ENCODE measurements at regions not wholly inside any gene's neighbourhood (a gene's known extent, or its start where the extent isn't known, plus 50 kb on each side); places are given as distances from the start of the nearest gene placed in this dataset.

DNA sequence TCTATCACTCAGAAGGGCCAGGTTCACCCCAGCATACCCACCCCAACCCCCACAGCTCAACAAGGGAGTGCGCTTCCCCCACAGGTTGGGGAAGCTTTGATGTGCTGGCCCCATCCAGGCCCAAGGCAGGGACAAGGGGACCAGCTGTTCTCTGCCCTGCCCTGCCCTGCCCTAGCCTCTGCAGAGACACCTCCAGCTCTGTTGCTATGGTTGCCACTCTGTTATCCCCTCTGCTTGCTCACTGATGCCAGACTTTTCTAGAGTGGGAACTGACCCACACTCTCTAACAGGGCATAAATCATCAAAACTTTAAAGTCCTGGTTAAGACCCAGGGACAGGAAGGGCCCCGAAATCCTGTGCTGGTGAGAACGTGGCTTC lies 50.4 kb upstream of the ENPP7 start:
- ATAC-seq (no peak), DNase-seq (ENCODE audit: low spot score in 2 of 2) (no peak)
- no peak overlapping the region for H3K4me3 Mint-ChIP-seq
- no peaks in the 10 kb centered on the region for H3K9me3 Mint-ChIP-seq
- no peaks in the 10 kb centered on the region for H3K4me1 Mint-ChIP-seq
- no peaks in the 10 kb centered on the region for H3K36me3 Mint-ChIP-seq
- H3K27ac Mint-ChIP-seq, result no peak overlapping the region

GRCh38 chr17:79679631-79680317 lies 51.0 kb upstream of the ENPP7 start:
- no peaks in the 10 kb centered on the region for H3K4me1 Mint-ChIP-seq
- DNase-seq (ENCODE audit: low spot score in 2 of 2) (no peak), ATAC-seq (no peak)
- no peak overlapping the region for H3K4me3 Mint-ChIP-seq
- H3K27ac Mint-ChIP-seq, result no peak overlapping the region
- H3K36me3 Mint-ChIP-seq, result no peaks in the 10 kb centered on the region
- no peaks in the 10 kb centered on the region for H3K9me3 Mint-ChIP-seq

DNA sequence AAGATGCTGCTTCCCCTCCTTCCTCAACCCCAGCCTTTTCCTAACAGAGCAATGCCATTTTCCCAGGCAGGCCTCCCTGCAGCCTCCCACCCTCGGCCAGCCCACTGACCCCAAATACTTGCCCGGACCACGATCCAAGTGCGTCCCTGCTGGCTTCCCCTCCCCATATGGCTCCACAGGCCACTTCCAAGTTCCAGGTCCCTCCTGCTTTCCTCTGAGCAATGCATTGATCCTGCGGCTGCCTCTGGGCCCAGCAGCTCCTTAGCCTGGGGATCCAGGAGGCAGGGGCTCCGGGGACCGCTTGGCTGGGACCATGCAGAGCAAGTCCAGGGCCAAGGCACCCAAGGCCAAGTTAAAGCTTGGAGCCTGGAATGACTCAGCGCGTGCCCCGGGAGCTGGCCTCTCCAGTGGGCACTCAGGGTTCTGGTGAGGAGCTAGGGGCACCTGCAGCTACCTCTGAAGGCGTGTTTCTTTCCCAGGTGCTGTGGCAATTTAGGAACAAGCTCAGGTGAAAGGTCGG lies 51.9 kb upstream of the ENPP7 start:
- no peak overlapping the region for H3K4me3 Mint-ChIP-seq
- no peaks in the 10 kb centered on the region for H3K36me3 Mint-ChIP-seq
- H3K27ac Mint-ChIP-seq, result no peak overlapping the region
- H3K4me1 Mint-ChIP-seq, result no peaks in the 10 kb centered on the region
- DNase-seq (ENCODE audit: low spot score in 2 of 2) (no peak), ATAC-seq (no peak)
- H3K9me3 Mint-ChIP-seq, result peaks cover 2% of the 10 kb centered on the region

- Mint-ChIP-seq H3K27ac (no peak overlapping the region), H3K9me3 (peaks cover 8% of the 10 kb centered on the region)
- ATAC-seq, result no peak
Measured at GRCh38 chr17:79678091-79678735, 52.5 kb upstream of the ENPP7 start.

GRCh38 chr17:79677646-79678045 lies 53.1 kb upstream of the ENPP7 start:
- DNase-seq (ENCODE audit: low spot score in 2 of 2), result no peak
- Mint-ChIP-seq H3K27ac (no peak overlapping the region), H3K36me3 (no peaks in the 10 kb centered on the region), H3K9me3 (peaks cover 10% of the 10 kb centered on the region), H3K4me1 (no peaks in the 10 kb centered on the region), H3K4me3 (no peak overlapping the region)
- no peak for ATAC-seq

More at GRCh38 chr17:79678091-79678735, 52.5 kb upstream of the ENPP7 start:
- Mint-ChIP-seq H3K36me3 (no peaks in the 10 kb centered on the region), H3K4me3 (no peak overlapping the region), H3K4me1 (no peaks in the 10 kb centered on the region)
- no peak for DNase-seq (ENCODE audit: low spot score in 2 of 2)

DNA sequence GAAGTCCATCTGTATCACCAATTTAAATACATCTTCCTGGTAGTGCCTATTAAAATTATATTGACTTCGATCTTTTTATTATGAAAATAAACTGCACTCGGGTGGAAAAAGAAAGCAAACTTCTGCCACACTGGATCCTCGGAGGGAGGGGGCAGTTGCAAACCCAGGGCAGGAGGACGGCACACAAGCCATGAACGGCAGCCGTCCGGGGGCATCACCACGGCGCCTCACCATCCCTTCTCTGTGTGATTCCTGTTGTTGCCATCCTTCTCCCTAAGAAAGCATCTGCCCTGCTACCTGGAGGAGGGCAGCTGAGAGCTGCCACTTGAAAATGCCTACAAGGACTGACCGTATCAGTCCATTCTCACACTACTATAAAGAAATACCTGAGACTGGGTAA lies 53.9 kb upstream of the ENPP7 start:
- Mint-ChIP-seq H3K27ac (no peak overlapping the region), H3K4me3 (no peak overlapping the region), H3K9me3 (peaks cover 15% of the 10 kb centered on the region), H3K4me1 (no peaks in the 10 kb centered on the region), H3K36me3 (no peaks in the 10 kb centered on the region)
- no peak for ATAC-seq
- DNase-seq (ENCODE audit: low spot score in 2 of 2), result no peak

GRCh38 chr17:79675413-79675725 lies 55.4 kb upstream of the ENPP7 start:
- ATAC-seq, result no peak
- Mint-ChIP-seq H3K9me3 (peaks cover 15% of the 10 kb centered on the region), H3K4me3 (no peak overlapping the region), H3K27ac (no peak overlapping the region), H3K4me1 (no peaks in the 10 kb centered on the region), H3K36me3 (no peaks in the 10 kb centered on the region)
- DNase-seq (ENCODE audit: low spot score in 2 of 2), result no peak

- no peak overlapping the region for H3K4me3 Mint-ChIP-seq
- H3K36me3 Mint-ChIP-seq, result no peaks in the 10 kb centered on the region
- peaks cover 15% of the 10 kb centered on the region for H3K9me3 Mint-ChIP-seq
- DNase-seq (ENCODE audit: low spot score in 2 of 2), result no peak
- H3K4me1 Mint-ChIP-seq, result no peaks in the 10 kb centered on the region
- no peak for ATAC-seq
- no peak overlapping the region for H3K27ac Mint-ChIP-seq
Measured at GRCh38 chr17:79674506-79675412, 56.0 kb upstream of the ENPP7 start.

- DNase-seq (ENCODE audit: low spot score in 2 of 2) (no peak), ATAC-seq (no peak)
- H3K9me3 Mint-ChIP-seq, result peaks cover 15% of the 10 kb centered on the region
- no peaks in the 10 kb centered on the region for H3K36me3 Mint-ChIP-seq
- H3K27ac Mint-ChIP-seq, result no peak overlapping the region
- no peak overlapping the region for H3K4me3 Mint-ChIP-seq
- no peaks in the 10 kb centered on the region for H3K4me1 Mint-ChIP-seq
Measured at GRCh38 chr17:79673517-79673916, 57.2 kb upstream of the ENPP7 start.

GRCh38 chr17:79672496-79672895 lies 58.2 kb upstream of the ENPP7 start:
- H3K36me3 Mint-ChIP-seq, result no peaks in the 10 kb centered on the region
- H3K27ac Mint-ChIP-seq, result no peak overlapping the region
- no peak for DNase-seq (ENCODE audit: low spot score in 2 of 2)
- peaks cover 15% of the 10 kb centered on the region for H3K9me3 Mint-ChIP-seq
- no peaks in the 10 kb centered on the region for H3K4me1 Mint-ChIP-seq
- no peak for ATAC-seq
- H3K4me3 Mint-ChIP-seq, result no peak overlapping the region

- ATAC-seq, result no peak
- Mint-ChIP-seq H3K27ac (no peak overlapping the region), H3K36me3 (no peaks in the 10 kb centered on the region), H3K4me1 (no peaks in the 10 kb centered on the region), H3K9me3 (peaks cover 15% of the 10 kb centered on the region), H3K4me3 (no peak overlapping the region)
- DNase-seq (ENCODE audit: low spot score in 2 of 2), result no peak
Measured at GRCh38 chr17:79671085-79671694, 59.6 kb upstream of the ENPP7 start.

DNA sequence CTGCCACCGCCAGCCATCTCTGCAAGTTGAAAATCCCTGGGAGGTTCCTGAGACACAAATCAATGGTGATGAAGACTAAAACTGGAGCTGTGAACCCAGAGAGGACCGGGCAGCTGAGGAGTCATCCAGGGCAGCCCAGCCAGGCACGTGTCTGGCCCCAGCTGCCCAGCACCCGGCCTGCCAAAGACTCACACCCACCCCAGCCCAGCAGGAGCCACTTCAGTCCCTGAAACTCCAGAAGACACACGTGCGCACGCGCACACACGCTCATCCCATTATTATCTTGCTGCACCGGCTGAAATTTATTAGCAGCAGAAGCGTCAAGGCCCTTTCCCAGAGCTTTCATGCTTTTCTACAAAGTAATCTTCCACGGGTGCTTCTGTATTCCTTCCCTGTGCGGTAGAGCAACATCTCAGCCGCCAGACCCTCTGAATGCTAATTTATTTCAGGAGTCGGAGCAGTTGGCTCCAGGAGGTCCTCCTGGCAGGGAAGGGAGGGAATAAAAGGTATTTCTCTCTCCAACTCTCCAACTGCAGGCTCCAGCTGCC lies 59.8 kb upstream of the RBFOX3 start:
- Mint-ChIP-seq H3K9me3 (peaks cover 15% of the 10 kb centered on the region), H3K4me3 (no peak overlapping the region), H3K4me1 (no peaks in the 10 kb centered on the region), H3K27ac (no peak overlapping the region), H3K36me3 (no peaks in the 10 kb centered on the region)
- ATAC-seq (no peak), DNase-seq (ENCODE audit: low spot score in 2 of 2) (no peak)

DNA sequence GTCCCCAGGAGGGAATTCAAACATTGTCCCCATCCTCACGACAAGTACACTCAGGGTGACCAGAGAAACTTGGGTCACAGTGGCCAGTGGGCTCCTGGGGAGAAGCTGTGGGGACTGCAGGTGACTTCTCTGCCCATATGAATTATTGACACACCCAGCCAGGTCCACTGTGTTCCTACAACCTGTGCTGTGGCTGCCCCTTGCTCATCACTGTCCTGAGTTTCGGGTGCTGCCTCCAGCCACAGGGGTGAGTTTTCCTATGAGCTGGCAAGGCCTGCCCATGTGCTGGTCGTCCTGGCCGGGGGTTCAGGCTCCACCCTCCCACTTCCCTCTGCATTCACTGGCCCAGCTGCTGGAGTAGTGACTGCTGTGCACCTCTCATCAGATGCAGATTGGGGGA lies 59.0 kb upstream of the RBFOX3 start:
- peaks cover 15% of the 10 kb centered on the region for H3K9me3 Mint-ChIP-seq
- ATAC-seq (no peak), DNase-seq (ENCODE audit: low spot score in 2 of 2) (no peak)
- no peak overlapping the region for H3K4me3 Mint-ChIP-seq
- H3K36me3 Mint-ChIP-seq, result no peaks in the 10 kb centered on the region
- H3K4me1 Mint-ChIP-seq, result no peaks in the 10 kb centered on the region
- H3K27ac Mint-ChIP-seq, result no peak overlapping the region

GRCh38 chr17:79668344-79669250 lies 57.7 kb upstream of the RBFOX3 start:
- ATAC-seq, result no peak

More at GRCh38 chr17:79668344-79669250, 57.7 kb upstream of the RBFOX3 start:
- Mint-ChIP-seq H3K27ac (no peak overlapping the region), H3K4me1 (no peaks in the 10 kb centered on the region), H3K9me3 (peaks cover 11% of the 10 kb centered on the region), H3K4me3 (no peak overlapping the region), H3K36me3 (no peaks in the 10 kb centered on the region)
- DNase-seq (ENCODE audit: low spot score in 2 of 2), result no peak

Data from stimulated activated effector memory CD8-positive, alpha-beta T cell treated with anti-CD3 and anti-CD28 coated beads, Interleukin-12 subunit alpha, Interleukin-12 subunit beta, amount 100 ng/mL, for 72 hours (primary cell).